ENCODE measurements at regions not wholly inside any gene's neighbourhood (a gene's known extent, or its start where the extent isn't known, plus 50 kb on each side); places are given as distances from the start of the nearest gene placed in this dataset.
"Not testable (repeated sequence)": the region's sequence is repeated elsewhere in the genome, so short reads cannot be mapped to it uniquely, and the experiment has no call there.

GRCh38 chr17:62233822-62234481 is 146.4 kb upstream of the EFCAB3 start:
- H3K27ac Mint-ChIP-seq; ATAC-seq (ENCODE audit: low read depth); POLR2A ChIA-PET; H3K36me3 Mint-ChIP-seq; H3K27me3 Mint-ChIP-seq; DNase-seq; H3K4me1 Mint-ChIP-seq; H3K4me3 Mint-ChIP-seq; H3K9me3 Mint-ChIP-seq: not testable (repeated sequence)

- POLR2A ChIA-PET; H3K36me3 Mint-ChIP-seq; H3K9me3 Mint-ChIP-seq; H3K27me3 Mint-ChIP-seq; H3K4me1 Mint-ChIP-seq; H3K4me3 Mint-ChIP-seq; DNase-seq; ATAC-seq (ENCODE audit: low read depth); H3K27ac Mint-ChIP-seq: not testable (repeated sequence)
Observed at GRCh38 chr17:62231293-62231692, 149.1 kb upstream of the EFCAB3 start.

- H3K27ac Mint-ChIP-seq; POLR2A ChIA-PET; H3K4me1 Mint-ChIP-seq; ATAC-seq (ENCODE audit: low read depth); H3K4me3 Mint-ChIP-seq; DNase-seq; H3K27me3 Mint-ChIP-seq; H3K36me3 Mint-ChIP-seq; H3K9me3 Mint-ChIP-seq: not testable (repeated sequence)
Observed at GRCh38 chr17:62226610-62227240, 153.6 kb upstream of the EFCAB3 start.

- DNase-seq; H3K4me3 Mint-ChIP-seq; H3K27ac Mint-ChIP-seq; H3K27me3 Mint-ChIP-seq; H3K36me3 Mint-ChIP-seq; POLR2A ChIA-PET; H3K9me3 Mint-ChIP-seq; ATAC-seq (ENCODE audit: low read depth); H3K4me1 Mint-ChIP-seq: not testable (repeated sequence)
Observed at GRCh38 chr17:62223585-62223984, 156.8 kb upstream of the EFCAB3 start.

- Mint-ChIP-seq H3K27me3 (peaks cover 6% of the 10 kb centered on the region), H3K4me3 (no peak overlapping the region), H3K9me3 (no peaks in the 10 kb centered on the region), H3K27ac (no peak overlapping the region), H3K4me1 (no peaks in the 10 kb centered on the region), H3K36me3 (no peaks in the 10 kb centered on the region)
- POLR2A ChIA-PET = no interaction called here
- ATAC-seq (ENCODE audit: low read depth) (no peak), DNase-seq (no peak)
Observed at GRCh38 chr17:62219221-62219899, 154.3 kb upstream of the MED13 start.

- no peaks in the 10 kb centered on the region for H3K36me3 Mint-ChIP-seq
- peaks cover 15% of the 10 kb centered on the region for H3K27me3 Mint-ChIP-seq
- no peaks in the 10 kb centered on the region for H3K9me3 Mint-ChIP-seq
- no peak overlapping the region for H3K4me3 Mint-ChIP-seq
- ATAC-seq (ENCODE audit: low read depth) = no peak
- no peak for DNase-seq
- H3K4me1 Mint-ChIP-seq = no peaks in the 10 kb centered on the region
- POLR2A ChIA-PET = no interaction called here
- H3K27ac Mint-ChIP-seq = no peak overlapping the region
Observed at GRCh38 chr17:62216847-62217246, 151.8 kb upstream of the MED13 start.

GRCh38 chr17:62215891-62216290 is 150.8 kb upstream of the MED13 start:
- ATAC-seq (ENCODE audit: low read depth); H3K27ac Mint-ChIP-seq; H3K36me3 Mint-ChIP-seq; H3K9me3 Mint-ChIP-seq; H3K4me3 Mint-ChIP-seq; DNase-seq; H3K4me1 Mint-ChIP-seq; POLR2A ChIA-PET: not testable (repeated sequence)
- H3K27me3 Mint-ChIP-seq = peaks cover 15% of the 10 kb centered on the region

- Mint-ChIP-seq H3K4me1 (no peaks in the 10 kb centered on the region), H3K9me3 (peaks cover 3% of the 10 kb centered on the region), H3K36me3 (no peaks in the 10 kb centered on the region), H3K27ac (no peak overlapping the region), H3K27me3 (peaks cover 7% of the 10 kb centered on the region), H3K4me3 (no peak overlapping the region)
- ATAC-seq (ENCODE audit: low read depth) (no peak), DNase-seq (no peak)
- POLR2A ChIA-PET = no interaction called here
Observed at GRCh38 chr17:62206550-62206949, 141.5 kb upstream of the MED13 start.

GRCh38 chr17:62197156-62197555 is 132.1 kb upstream of the MED13 start:
- H3K9me3 Mint-ChIP-seq; H3K36me3 Mint-ChIP-seq; DNase-seq; H3K27ac Mint-ChIP-seq; H3K27me3 Mint-ChIP-seq; ATAC-seq (ENCODE audit: low read depth); H3K4me1 Mint-ChIP-seq; POLR2A ChIA-PET; H3K4me3 Mint-ChIP-seq: not testable (repeated sequence)

- ATAC-seq (ENCODE audit: low read depth); POLR2A ChIA-PET; H3K27ac Mint-ChIP-seq; H3K36me3 Mint-ChIP-seq; H3K27me3 Mint-ChIP-seq; DNase-seq; H3K4me1 Mint-ChIP-seq; H3K9me3 Mint-ChIP-seq; H3K4me3 Mint-ChIP-seq: not testable (repeated sequence)
Observed at GRCh38 chr17:62196587-62196986, 131.5 kb upstream of the MED13 start.

- Mint-ChIP-seq H3K36me3 (no peaks in the 10 kb centered on the region), H3K27me3 (peaks cover 6% of the 10 kb centered on the region), H3K4me3 (no peak overlapping the region), H3K9me3 (no peaks in the 10 kb centered on the region), H3K27ac (no peak overlapping the region), H3K4me1 (no peaks in the 10 kb centered on the region)
- POLR2A ChIA-PET = no interaction called here
- no peak for ATAC-seq (ENCODE audit: low read depth)
- DNase-seq = no peak
Observed at GRCh38 chr17:62194401-62194800, 129.3 kb upstream of the MED13 start.

GRCh38 chr17:62193249-62193648 is 128.2 kb upstream of the MED13 start:
- no peak overlapping the region for H3K27ac Mint-ChIP-seq
- H3K9me3 Mint-ChIP-seq = no peaks in the 10 kb centered on the region
- POLR2A ChIA-PET = no interaction called here
- ATAC-seq (ENCODE audit: low read depth) = no peak
- DNase-seq = no peak
- H3K36me3 Mint-ChIP-seq = no peaks in the 10 kb centered on the region
- peaks cover 6% of the 10 kb centered on the region for H3K27me3 Mint-ChIP-seq
- H3K4me3 Mint-ChIP-seq = no peak overlapping the region
- no peaks in the 10 kb centered on the region for H3K4me1 Mint-ChIP-seq

GRCh38 chr17:62191390-62192361 is 126.6 kb upstream of the MED13 start:
- no peak for ATAC-seq (ENCODE audit: low read depth)
- POLR2A ChIA-PET = no interaction called here
- H3K27ac Mint-ChIP-seq = no peak overlapping the region
- no peaks in the 10 kb centered on the region for H3K9me3 Mint-ChIP-seq
- no peak for DNase-seq
- H3K4me1 Mint-ChIP-seq = no peaks in the 10 kb centered on the region
- no peaks in the 10 kb centered on the region for H3K36me3 Mint-ChIP-seq
- H3K27me3 Mint-ChIP-seq = peaks cover 6% of the 10 kb centered on the region
- no peak overlapping the region for H3K4me3 Mint-ChIP-seq

Data from activated naive CD8-positive, alpha-beta T cell treated with anti-CD3 and anti-CD28 coated beads, Interleukin-2, amount 10 ng/mL, durations not matched to agents 7 days and 5 days (primary cell).